OCI-LY7 (cell line): ENCODE measurements at regions not wholly inside any gene's neighbourhood (a gene's known extent, or its start where the extent isn't known, plus 50 kb on each side); places are given as distances from the start of the nearest gene placed in this dataset.

Source experiments
- BruUV-seq: library from RNA; stranded (reverse); fragments of 400-500 nt; replicated peaks from 2 replicates; lab custom pipeline; 2021; lab: Mats Ljungman, UMichigan
- CTCF ChIA-PET: fragments of 300-600 bp; sonication (Branson Sonifier 250); formaldehyde crosslinking; loops from one replicate; lab custom pipeline; 2022; ENCODE audit warnings: antibody characterized with exemption; ENCODE audit not compliant: unreplicated experiment; lab: Charles Lee
- POLR2A ChIA-PET: fragments of 300-600 bp; sonication (Branson Sonifier 250); formaldehyde crosslinking; loops from one replicate; lab custom pipeline; 2022; ENCODE audit warnings: antibody characterized with exemption; lab: Charles Lee
- DNase-seq: peaks from one replicate; pipeline ENCODE4 v3.0.0-alpha.2; 2015; ENCODE audit warnings: low spot score
- H2AFZ ChIP-seq: fragments of 200-600 bp; sonication (generic), shearing (Covaris generic); 2 replicates; pipeline ENCODE4 v1.6.1; 2014; ENCODE audit warnings: mild to moderate bottlenecking, antibody characterized with exemption, low read length, moderate library complexity
- H3K27ac ChIP-seq: fragments of 200-600 bp; sonication (generic); 2 replicates; pipeline ENCODE4 v1.5.1; 2014; ENCODE audit warnings: mixed run types, low read depth, mild to moderate bottlenecking, moderate library complexity, low read length, inconsistent platforms; ENCODE audit not compliant: poor library complexity, severe bottlenecking
- H3K36me3 ChIP-seq: fragments of 200-600 bp; sonication (generic); 2 replicates; pipeline ENCODE4 v1.6.1; 2014; ENCODE audit warnings: mild to moderate bottlenecking, antibody characterized with exemption, low read length, moderate library complexity, mixed read lengths; ENCODE audit not compliant: insufficient read depth
- H3K4me1 ChIP-seq: fragments of 200-600 bp; sonication (generic); 2 replicates; pipeline ENCODE4 v1.5.1; 2014; ENCODE audit warnings: mild to moderate bottlenecking, low read length; ENCODE audit not compliant: insufficient read depth, poor library complexity, severe bottlenecking
- H3K4me2 ChIP-seq: fragments of 200-600 bp; sonication (generic); 2 replicates; pipeline ENCODE4 v1.6.1; 2014; ENCODE audit warnings: mild to moderate bottlenecking, low read length
- H3K4me3 ChIP-seq: fragments of 200-600 bp; sonication (generic); 2 replicates; pipeline ENCODE4 v1.5.1; 2014; ENCODE audit warnings: mild to moderate bottlenecking, low read depth, low read length; ENCODE audit not compliant: poor library complexity, severe bottlenecking
- H3K79me2 ChIP-seq: fragments of 200-600 bp; sonication (generic); 2 replicates; pipeline ENCODE4 v1.6.1; 2016; ENCODE audit warnings: low read depth, mild to moderate bottlenecking, low read length, moderate library complexity, mixed read lengths; ENCODE audit not compliant: insufficient read depth
- H3K9me2 ChIP-seq: fragments of 200-600 bp; sonication (generic); 2 replicates; pipeline ENCODE4 v1.6.1; 2016; ENCODE audit warnings: mild to moderate bottlenecking, low read length, mixed read lengths; ENCODE audit not compliant: insufficient read depth
- H3K9me3 ChIP-seq: fragments of 200-600 bp; sonication (generic); 2 replicates; pipeline ENCODE4 v1.6.1; 2014; ENCODE audit warnings: mild to moderate bottlenecking, mixed run types, low read length, mixed read lengths
- H4K20me1 ChIP-seq: fragments of 200-600 bp; sonication (generic); 2 replicates; pipeline ENCODE4 v1.6.1; 2014; ENCODE audit warnings: mild to moderate bottlenecking, antibody characterized with exemption, low read length, moderate library complexity, mixed read lengths; ENCODE audit not compliant: insufficient read depth
- CTCF ChIP-seq: fragments of 200-600 bp; sonication (generic); conservative IDR thresholded peaks from 2 replicates; pipeline ENCODE4 v1.5.1; 2014; ENCODE audit warnings: mild to moderate bottlenecking, antibody characterized with exemption, low read length, moderate library complexity, mixed read lengths
- EZH2phosphoT487 ChIP-seq: fragments of 200-600 bp; sonication (generic); IDR thresholded peaks from 2 replicates; pipeline ENCODE4 v1.6.1; 2018; ENCODE audit warnings: low read depth, borderline replicate concordance, mild to moderate bottlenecking, mixed run types, antibody characterized with exemption, low read length, moderate library complexity, mixed read lengths
- intact Hi-C: fragments of 100-400 bp; cut with micrococcal nuclease; formaldehyde crosslinking; loops from one replicate; pipeline ENCODE4 v1.10.0; 2022; ENCODE audit not compliant: unreplicated experiment

- H2AFZ ChIP-seq: no peak overlapping the region
- no peak overlapping the region for H3K27ac ChIP-seq
- no peak for DNase-seq
- no TSS peak for BruUV-seq
- intact Hi-C loops: no loop called here
- H3K4me1 ChIP-seq: no peaks in the 10 kb centered on the region
- no peaks in the 10 kb centered on the region for H3K9me2 ChIP-seq
- POLR2A ChIA-PET: no interaction called here
- no peak for TF ChIP-seq EZH2phosphoT487
- no peak for TF ChIP-seq CTCF
- no peaks in the 10 kb centered on the region for H3K79me2 ChIP-seq
- no peak overlapping the region for H3K4me3 ChIP-seq
- H3K9me3 ChIP-seq: no peaks in the 10 kb centered on the region
- H3K36me3 ChIP-seq: no peaks in the 10 kb centered on the region
- no peak overlapping the region for H3K4me2 ChIP-seq
- H4K20me1 ChIP-seq: no peaks in the 10 kb centered on the region
- CTCF ChIA-PET: no interaction called here
Measured at GRCh38 chr1:199265319-199265718, 626.5 kb downstream of the PTPRC start.

- H3K4me1 ChIP-seq: no peaks in the 10 kb centered on the region
- H3K4me3 ChIP-seq: no peak overlapping the region
- no peaks in the 10 kb centered on the region for H3K79me2 ChIP-seq
- H3K27ac ChIP-seq: no peak overlapping the region
- no peaks in the 10 kb centered on the region for H4K20me1 ChIP-seq
- no peak for TF ChIP-seq CTCF
- H3K36me3 ChIP-seq: no peaks in the 10 kb centered on the region
- H2AFZ ChIP-seq: no peak overlapping the region
- intact Hi-C loops: no loop called here
- BruUV-seq: no TSS peak
- H3K9me2 ChIP-seq: no peaks in the 10 kb centered on the region
- ChIA-PET POLR2A (interaction anchor here (0.6 to 1.3 kb wide), 2 partner anchors 28 to 504 kb away, joined by 3 to 4 read pairs; no protein-coding TSS in a partner anchor), CTCF (no interaction called here)
- no peak for DNase-seq
- no peaks in the 10 kb centered on the region for H3K9me3 ChIP-seq
- no peak overlapping the region for H3K4me2 ChIP-seq
Measured at GRCh38 chr1:199269241-199269640, 630.4 kb downstream of the PTPRC start.

GRCh38 chr1:199272139-199272544 lies 633.3 kb downstream of the PTPRC start:
- POLR2A ChIA-PET: interaction anchor here (1.3 kb wide), 1 partner anchor 12 kb away, joined by 3 read pairs; no protein-coding TSS in a partner anchor
- no TSS peak for BruUV-seq

More at GRCh38 chr1:199272139-199272544, 633.3 kb downstream of the PTPRC start:
- DNase-seq: no peak
- no peaks in the 10 kb centered on the region for H4K20me1 ChIP-seq
- TF ChIP-seq CTCF (no peak), EZH2phosphoT487 (no peak)
- no peaks in the 10 kb centered on the region for H3K36me3 ChIP-seq
- H3K9me2 ChIP-seq: no peaks in the 10 kb centered on the region
- intact Hi-C loops: no loop called here
- H3K9me3 ChIP-seq: no peaks in the 10 kb centered on the region
- no peaks in the 10 kb centered on the region for H3K79me2 ChIP-seq
- CTCF ChIA-PET: no interaction called here
- no peak overlapping the region for H3K4me3 ChIP-seq
- H3K4me1 ChIP-seq: no peaks in the 10 kb centered on the region
- H2AFZ ChIP-seq: no peak overlapping the region
- no peak overlapping the region for H3K27ac ChIP-seq
- no peak overlapping the region for H3K4me2 ChIP-seq
